Myocyte (in vitro differentiated cells): ENCODE measurements at regions not wholly inside any gene's neighbourhood (a gene's known extent, or its start where the extent isn't known, plus 50 kb on each side); places are given as distances from the start of the nearest gene placed in this dataset.

ENCODE experiments used
- DNase-seq: peaks from one replicate; pipeline ENCODE4 v3.0.0-alpha.2; 2012; ENCODE audit warnings: low read depth

DNA sequence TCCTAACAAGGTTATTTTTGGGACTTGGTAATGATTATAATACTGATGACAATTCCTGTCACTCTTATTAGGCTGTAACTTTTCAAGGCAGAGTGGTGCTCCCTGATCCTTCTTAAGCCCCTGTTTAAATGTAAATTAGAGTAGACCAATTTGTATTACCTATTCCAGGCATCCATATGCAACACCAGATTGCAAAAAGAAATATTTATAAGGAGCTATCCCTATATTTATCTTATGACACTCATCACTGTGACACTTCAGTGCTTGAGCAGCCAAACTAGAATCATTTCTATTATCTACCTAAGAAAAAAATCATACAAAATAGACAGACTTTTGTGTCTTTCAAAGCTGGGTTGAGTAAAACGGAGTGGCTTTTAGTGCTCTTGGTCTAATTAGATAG, 462.7 kb downstream of the ADGRL2 start:
- DNase-seq = no peak

DNA sequence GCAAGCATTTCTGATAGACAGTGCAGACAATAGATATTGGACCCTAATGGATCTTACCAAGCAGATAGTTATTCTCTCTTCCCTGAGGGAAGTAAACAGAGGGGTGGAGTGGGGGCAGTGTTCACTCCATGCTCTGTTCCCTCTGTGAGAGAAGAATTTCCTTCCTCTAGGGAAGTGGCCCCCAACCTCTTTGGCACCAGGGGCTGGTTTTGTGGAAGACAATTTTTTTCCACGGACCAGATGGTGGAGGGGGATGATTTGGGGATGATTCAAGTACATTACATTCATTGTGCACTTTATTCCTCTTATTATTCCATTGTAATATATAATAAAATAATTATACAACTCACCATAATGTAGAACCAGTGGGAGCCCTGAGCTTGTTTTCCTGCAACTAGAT, 459.9 kb downstream of the ADGRL2 start:
- no peak for DNase-seq

DNA sequence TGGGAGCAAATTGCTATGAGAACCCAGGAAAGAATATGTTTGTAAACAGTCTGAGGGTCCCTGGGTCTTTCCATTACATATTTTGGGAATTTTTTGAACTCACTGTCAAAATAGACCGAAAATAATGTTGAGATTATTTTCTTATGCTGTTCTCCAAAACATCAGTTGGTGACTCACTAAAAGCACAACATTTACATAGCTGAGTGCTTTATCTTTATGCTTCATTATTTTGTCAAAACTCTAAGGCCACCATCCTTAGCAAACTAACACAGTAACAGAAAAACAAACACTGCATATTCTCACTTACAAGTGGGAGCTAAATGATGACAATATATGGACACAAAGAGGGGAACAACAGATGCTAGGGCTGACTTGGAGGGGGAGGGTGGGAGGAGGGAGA, 459.3 kb downstream of the ADGRL2 start:
- DNase-seq = no peak

DNA sequence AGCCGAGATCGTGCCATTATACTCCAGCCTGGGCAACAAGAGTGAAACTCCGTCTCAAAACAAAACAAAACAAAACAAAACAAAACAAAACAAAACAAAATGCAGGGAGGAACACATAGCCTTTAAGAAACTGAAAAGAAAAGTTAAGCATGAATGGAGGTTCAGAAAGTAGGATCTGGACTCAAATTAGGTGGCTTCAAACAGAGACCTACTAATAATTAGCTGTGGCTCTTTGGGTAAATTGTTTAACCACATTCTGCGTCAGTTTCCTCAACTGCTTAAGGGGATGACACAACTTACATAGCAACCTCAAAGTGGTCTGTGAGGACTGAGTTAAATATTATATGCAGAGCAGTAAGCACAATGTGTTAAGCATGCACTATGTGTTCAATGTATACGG, 458.2 kb downstream of the ADGRL2 start:
- DNase-seq = no peak

DNA sequence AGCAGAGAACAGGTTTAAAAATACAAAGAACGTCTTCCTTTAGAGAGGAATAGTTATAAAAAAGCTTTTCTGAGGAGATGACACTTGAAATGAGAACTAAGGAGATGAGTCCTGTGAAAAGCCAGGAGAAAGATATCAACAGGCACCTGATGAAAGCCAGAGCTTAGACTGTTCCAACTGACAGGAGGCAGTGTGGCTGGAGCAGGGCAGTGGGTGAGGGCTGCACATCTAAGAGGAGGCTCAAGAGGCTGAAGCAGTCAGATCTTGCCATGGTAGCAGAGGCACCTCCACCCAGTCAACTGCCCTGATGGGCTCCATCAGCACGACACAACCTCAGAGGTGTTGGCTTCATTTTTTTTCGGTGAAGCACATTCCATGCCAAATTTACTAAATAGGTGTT, 445.3 kb downstream of the ADGRL2 start:
- no peak for DNase-seq

DNA sequence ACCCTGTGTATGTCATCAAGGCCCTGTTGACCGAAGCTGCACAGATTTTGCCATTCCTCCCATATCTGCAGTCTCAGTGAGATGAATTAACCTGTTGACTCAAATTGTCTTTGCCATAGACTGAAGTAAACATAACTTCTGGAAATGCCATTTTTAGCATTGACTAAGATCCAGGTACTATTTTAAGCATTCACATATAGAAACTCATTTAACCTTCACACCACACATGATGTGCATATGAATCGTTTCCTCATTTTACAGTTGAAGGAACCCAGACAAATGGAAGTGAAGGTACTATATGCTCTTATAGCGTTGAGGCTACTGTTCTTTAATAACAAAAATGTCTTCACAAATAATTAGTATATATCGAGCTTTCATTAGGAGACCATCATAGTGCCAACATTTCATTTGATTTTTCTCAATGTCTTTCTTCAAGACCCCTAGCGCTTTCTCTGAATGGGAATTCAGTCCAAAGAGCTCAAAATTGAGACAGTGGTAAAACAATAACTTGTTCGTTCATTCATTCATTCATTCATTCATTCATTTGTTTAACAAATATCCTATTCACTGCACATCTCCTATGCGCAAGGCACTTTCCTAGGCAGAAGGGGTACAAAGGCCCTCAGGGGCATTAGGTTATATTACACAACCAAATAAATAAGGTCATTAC, 444.7 kb downstream of the ADGRL2 start:
- DNase-seq = no peak

DNA sequence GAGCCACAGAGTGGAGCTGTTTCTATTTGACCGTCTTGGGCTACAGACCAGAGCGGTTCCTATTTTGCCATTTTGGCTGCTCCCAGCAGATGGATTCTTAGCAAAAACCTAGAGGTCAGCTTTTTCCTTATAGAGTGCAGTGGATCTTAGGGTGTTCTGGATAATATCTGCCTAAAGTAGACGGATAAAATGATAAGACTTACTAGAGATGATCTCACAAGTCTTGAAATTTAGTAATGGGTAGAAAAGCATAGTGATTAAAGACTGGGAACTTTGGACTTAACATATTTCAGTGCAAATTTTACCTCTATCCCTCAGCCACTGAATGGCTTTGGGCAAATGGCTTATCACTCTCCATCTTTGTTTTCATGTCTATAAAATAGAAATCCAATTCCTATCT, 439.8 kb downstream of the ADGRL2 start:
- no peak for DNase-seq

DNA sequence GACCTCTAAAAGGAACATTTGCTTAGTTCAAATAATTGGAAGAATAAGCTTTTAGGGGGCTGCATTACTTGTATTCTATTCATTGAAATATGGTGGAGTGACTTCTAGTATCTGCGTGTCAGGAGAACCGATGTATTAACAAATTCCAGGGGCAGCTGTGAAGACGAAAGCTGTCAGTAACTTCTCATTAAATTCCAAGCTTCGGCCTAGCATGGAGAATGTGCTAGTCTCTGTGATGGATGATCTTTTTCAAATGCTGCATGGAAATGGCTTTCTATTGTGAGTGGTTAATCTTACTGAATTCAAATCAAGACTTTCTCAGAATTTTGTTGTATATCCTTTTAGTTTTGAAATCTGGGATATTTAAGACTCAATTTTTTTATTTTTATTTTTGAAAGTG, 429.9 kb downstream of the ADGRL2 start:
- no peak for DNase-seq

DNA sequence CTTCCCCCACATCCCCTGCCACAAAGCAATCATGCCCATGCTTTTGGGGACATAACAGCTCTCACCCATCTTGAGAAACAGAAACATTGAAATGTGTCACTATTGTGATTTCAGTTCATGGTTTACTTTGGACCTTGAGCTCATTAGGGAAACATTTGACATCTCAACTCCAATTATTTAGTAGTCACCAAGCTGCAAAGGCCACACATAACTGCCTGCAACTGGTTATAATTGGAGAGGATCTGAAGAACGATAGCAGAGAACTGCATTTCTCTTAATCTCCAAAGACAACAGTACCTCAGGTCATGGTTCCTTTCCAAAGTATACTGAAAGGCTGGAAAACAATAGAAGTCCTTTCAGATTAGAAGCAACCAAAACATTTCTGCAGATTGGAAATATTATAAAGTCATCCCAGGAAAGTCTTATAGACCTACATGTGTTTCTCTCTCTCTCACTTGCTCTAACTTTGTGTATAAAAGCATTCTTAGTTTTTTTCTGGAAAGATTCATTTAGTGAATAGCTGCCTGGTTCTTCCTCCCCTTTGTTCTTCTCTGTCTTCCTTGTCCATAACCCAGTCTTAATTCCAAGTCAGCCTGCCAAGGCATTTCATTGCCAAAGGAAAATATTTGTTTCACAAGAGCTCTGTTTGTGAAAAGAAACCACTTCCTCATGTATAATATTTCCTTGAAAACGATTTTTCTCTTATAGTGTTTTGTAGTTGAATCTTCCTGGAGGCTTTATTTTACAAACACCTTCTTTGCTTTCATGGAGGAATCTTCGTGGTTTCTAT, 426.8 kb downstream of the ADGRL2 start:
- peak; percentile 18 for DNase-seq

DNA sequence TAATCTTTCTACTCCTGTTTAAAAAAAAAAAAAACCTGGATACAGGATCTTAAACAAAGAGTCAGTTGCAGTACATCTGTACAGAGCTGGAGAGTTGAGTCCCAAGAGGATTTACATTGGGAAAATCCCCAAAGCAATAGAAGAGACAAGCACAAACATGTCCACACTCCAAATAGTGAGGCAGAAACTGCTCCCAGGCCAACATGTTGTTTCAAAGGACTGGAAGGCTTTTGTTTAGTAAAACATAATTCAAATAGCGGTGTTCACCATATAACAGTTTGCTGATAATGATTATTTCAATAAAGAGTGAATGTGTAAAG, 425.4 kb downstream of the ADGRL2 start:
- no peak for DNase-seq

DNA sequence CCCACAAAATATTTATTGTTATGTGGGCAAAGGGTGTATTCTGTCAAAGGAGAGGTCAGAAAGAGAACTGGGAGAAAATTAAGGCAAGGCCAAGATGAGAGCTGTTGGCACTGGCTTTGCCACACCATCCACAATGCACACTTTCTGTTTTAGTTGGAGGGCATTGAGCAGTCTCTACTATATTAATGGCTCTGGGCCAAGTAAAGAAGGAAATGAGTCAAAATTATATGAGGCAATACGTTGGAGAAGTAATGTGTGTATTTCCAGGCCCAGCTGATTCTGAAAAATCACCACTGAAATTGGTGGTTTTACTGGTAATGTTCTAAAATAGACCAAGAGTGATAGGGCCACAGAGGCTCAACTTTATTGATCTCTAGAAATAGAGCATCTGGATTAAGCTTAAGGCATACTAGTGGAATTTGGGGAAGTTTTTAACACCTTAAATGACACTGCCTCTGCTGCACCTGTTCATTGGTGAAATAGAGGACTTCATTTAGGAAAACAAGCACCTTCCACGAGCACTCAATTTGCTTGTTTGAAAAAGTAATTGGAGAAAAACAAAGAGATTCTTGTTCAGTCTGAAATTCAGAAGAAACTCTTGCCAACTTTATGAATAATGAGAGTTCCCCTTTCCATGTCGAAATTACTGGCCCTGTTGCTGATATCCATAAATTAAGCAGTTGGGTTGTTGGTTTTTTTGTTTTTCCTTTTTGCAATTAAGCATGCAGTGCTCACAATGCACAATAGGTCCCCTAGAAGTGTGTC, 424.9 kb downstream of the ADGRL2 start:
- no peak for DNase-seq

DNA sequence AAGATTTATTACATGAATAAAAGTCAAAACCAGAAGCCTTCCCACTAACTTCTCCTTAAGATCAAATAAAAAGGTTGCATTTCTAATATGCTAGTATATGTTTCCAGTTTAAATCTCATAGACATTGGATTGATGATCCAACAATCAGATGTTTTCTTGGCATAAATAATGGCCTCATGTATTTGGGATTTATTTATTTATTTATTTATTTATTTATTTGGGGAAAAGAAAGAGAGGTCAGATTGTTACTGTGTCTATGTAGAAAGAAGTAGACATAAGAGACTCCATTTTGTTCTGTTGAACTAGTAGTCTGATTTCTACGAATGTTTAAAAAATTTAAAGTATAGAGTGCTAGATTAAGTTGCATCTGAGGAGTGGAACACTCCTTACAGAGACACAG, 422.4 kb downstream of the ADGRL2 start:
- DNase-seq = no peak

DNA sequence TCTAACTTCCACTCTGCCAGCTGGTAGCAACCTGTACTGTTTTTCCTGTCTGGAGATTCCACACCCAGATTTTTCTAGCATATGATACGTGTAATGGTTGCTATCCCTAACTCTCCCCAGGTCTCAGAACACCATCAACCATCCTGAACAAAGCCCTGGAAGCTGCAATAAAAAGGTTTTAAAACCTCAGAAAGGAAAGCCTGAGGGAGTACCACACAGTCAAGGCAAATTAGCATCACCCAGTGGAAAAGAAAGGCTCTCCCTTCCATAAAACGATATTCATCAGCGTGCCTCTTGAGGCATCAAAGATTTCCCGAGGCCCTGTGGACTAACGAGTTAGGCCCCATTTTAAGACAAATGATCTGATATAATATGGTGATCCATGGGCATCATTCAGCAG, 421.0 kb downstream of the ADGRL2 start:
- no peak for DNase-seq

DNA sequence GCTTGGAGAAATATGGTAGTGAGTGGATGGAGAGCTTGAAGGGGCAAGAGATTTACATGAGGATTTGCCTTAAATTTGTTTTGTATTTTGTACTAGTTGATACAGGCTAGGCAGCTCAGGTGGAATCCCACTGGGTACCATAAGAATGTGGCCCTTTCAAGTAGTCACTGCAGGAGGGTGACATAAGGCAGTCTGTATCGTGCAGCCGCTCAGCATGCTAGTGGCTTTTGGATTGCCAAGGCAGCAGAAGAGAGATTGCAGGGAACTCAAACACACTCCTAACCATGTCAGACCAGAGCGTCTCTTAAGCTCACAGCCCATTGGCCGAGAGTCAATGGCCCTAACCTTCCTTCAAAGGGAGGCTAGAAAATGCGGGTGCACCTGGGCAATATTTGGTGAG, 420.0 kb downstream of the ADGRL2 start:
- DNase-seq = no peak

DNA sequence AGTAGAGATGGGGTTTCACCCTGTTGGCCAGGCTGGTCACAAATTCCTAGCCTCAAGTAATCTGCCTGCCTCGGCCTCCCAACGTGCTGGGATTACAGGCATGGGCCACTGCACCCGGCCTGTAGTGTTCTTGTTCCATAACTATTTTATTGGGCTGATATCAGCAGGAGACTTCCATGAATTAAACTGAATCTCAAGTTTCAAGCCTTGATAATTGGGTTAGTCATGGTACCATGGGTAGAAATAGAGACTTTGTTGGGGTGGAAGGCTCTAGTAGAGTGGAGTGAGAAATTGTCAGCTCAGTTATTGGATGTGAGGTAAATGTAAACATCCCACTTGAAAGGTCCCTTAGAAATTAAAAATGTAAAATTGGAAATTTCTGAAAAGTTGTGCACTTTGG, 419.1 kb downstream of the ADGRL2 start:
- no peak for DNase-seq

DNA sequence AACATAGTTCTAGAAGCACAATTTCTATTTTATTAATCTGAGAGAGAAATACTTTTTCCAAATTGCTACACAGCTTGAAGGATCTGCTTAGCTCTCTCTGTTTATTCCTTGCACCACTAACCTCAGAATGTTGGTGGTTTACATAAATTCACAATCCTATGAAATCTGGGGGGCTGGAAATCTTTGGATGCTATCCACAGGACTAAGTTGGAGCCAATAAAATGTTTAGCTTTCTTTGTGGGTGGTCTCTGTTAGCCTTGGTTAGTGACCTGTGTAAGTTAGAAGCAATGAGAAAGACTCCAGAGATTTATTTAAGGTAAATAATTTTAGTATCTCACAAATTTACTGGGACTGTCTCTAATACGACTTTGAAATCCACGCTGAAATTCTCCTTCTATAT, 418.1 kb downstream of the ADGRL2 start:
- DNase-seq = no peak

DNA sequence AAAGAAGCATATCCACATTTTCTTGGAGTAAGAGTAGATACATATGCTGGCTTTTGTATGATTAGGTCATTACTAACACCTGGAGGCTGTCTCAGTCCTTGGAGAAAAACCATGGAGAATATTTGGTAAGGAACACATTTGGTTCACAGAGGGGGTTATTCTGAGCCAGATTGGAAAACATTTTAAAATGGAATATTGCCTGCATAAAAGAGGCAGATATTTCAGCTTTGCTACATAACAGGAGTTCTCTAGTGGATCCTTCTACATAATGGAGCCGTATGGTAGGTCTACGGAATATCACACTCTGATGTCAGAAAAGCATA, 415.1 kb downstream of the ADGRL2 start:
- no peak for DNase-seq

DNA sequence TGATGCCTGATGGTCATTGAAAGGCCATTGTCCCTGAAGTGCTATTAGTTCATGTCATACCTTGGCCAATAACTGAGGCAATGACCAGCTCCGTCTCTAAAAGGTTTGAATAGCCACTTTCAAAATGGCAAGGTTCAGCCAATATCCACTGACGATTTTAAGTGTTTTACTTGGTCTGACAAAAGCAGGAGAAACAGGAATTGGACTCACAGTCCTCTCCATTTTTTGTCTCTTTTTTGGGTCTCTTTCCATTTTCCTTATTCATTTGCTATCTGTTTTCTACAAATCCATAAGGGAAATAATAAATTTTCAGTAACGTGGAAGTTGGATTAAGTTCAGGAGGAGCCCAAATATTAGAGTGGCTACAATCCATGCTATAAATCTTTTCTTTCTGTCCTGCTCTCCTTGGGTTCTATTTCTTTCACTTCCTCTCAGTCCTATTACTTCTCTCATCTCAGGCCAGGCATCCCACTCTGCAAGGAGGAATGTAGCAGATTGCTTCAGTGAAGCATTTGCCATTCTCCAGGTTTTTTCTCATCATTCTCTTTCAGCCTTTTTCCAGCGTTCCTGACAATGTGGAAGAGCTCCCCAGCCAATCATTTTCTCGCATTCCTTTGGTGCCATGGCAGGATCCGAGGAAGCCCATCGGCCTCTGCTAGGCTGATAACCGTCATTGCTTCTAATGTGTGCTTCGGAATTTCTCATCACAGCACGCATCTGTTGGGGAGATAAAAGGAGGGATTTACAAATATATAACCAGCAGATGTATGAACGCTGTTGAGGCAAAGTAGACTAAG, 414.5 kb downstream of the ADGRL2 start:
- no peak for DNase-seq

DNA sequence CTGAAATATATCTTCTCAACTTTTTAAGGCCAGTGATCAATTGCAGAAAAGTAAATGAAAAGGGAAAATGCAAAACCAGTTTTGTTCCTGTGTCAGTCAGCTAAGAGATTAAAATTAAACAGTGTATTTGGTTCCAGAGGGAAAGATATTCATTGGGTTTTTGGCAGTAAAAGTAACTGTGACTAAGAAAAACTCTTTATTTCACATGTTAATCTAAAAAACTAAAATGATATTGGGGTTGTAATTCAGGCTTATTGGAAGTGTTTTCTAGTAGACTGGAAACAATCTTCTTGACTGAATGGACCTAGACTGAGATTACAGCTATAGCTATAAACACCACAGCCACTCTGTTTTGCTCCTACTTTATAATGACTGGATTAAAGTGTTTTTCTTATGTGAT, 413.9 kb downstream of the ADGRL2 start:
- no peak for DNase-seq

DNA sequence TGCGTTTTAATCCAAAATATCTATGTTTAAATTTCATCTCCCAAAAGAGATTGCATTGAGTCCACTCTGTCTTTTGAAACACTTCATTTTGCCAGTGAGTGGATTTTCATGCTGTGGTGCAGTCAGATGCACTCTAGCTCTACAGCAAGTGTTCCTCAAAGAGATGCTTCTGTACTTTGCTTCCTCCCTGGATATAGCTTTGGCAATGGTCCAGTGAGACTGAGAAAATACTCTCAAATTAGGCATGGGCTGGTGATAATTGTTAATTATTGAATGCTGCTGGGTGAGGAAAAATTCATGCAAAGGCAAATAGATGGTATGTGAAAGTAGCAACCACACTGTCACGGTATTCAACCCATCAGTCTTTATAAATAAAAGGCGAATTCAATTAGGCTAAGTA, 396.9 kb downstream of the ADGRL2 start:
- no peak for DNase-seq

DNA sequence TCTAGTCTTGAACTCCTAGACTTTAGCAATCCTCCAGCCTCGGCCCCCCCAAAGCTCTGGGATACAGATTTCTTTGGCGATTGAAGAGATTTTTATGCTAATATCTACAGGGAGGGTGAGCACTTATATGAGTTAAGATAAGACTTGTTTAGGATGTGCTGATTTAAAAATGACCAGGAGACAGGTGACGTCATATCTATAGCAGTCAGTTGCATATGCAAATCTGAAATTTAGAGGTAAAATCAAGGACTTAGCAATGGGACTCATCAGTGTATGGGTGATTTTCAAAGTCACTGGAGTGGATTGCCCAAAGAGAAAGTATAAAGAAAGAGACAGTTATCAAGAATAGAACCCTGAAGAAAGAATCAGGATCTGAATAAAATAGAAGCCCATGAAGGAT, 394.5 kb downstream of the ADGRL2 start:
- no peak for DNase-seq

DNA sequence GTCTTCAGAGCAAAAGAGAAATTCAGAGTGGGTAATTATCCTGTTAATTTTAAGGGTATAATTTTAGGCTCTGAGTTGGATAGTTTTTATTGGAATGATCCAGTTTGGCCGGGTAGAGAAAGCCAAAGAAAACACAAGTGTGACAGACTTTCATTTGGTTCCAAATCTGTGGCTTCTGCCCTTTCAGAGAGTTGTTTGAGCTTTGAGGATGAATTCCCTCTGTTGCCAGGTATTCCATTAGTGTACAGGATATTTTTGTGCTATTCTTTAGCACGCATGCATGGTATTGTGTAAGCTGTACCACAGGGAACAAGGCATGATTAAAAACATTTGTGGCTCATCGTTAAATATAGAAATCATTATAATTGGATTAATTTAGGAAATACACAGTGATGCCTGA, 384.4 kb downstream of the ADGRL2 start:
- no peak for DNase-seq
